ENCODE measurements at regions not wholly inside any gene's neighbourhood (a gene's known extent, or its start where the extent isn't known, plus 50 kb on each side); places are given as distances from the start of the nearest gene placed in this dataset.

GRCh38 chr17:69856946-69857345 lies 218.1 kb upstream of the KCNJ16 start:
- no peak for DNase-seq

GRCh38 chr17:69857412-69857835 lies 217.6 kb upstream of the KCNJ16 start:
- no peak for DNase-seq

- no peak for DNase-seq
These were observed 216.6 kb upstream of the KCNJ16 start for GRCh38 chr17:69858460-69858859.

- no peak for DNase-seq
These were observed 214.8 kb upstream of the KCNJ16 start for GRCh38 chr17:69860142-69860680.

GRCh38 chr17:69864462-69864861 lies 210.6 kb upstream of the KCNJ16 start:
- DNase-seq, result no peak

GRCh38 chr17:69869667-69870066 lies 205.4 kb upstream of the KCNJ16 start:
- no peak for DNase-seq

- DNase-seq, result no peak
These were observed 204.9 kb upstream of the KCNJ16 start for GRCh38 chr17:69870091-69870530.

GRCh38 chr17:69870751-69871199 lies 204.2 kb upstream of the KCNJ16 start:
- DNase-seq, result no peak

GRCh38 chr17:69871318-69871717 lies 203.7 kb upstream of the KCNJ16 start:
- DNase-seq, result no peak

- DNase-seq, result no peak
These were observed 202.3 kb upstream of the KCNJ16 start for GRCh38 chr17:69872675-69873262.

GRCh38 chr17:69874175-69874670 lies 200.8 kb upstream of the KCNJ16 start:
- no peak for DNase-seq

- no peak for DNase-seq
These were observed 198.3 kb upstream of the KCNJ16 start for GRCh38 chr17:69876757-69877156.

GRCh38 chr17:69878661-69879060 lies 196.4 kb upstream of the KCNJ16 start:
- DNase-seq, result no peak

- DNase-seq, result no peak
These were observed 195.4 kb upstream of the KCNJ16 start for GRCh38 chr17:69879576-69879975.

GRCh38 chr17:69880591-69881112 lies 194.4 kb upstream of the KCNJ16 start:
- DNase-seq, result no peak

GRCh38 chr17:69882281-69882680 lies 192.7 kb upstream of the KCNJ16 start:
- no peak for DNase-seq

GRCh38 chr17:69883120-69883519 lies 191.9 kb upstream of the KCNJ16 start:
- DNase-seq, result no peak

- no peak for DNase-seq
These were observed 190.7 kb upstream of the KCNJ16 start for GRCh38 chr17:69884356-69884755.

- no peak for DNase-seq
These were observed 190.2 kb upstream of the KCNJ16 start for GRCh38 chr17:69884846-69885245.

GRCh38 chr17:69898601-69899000 lies 176.4 kb upstream of the KCNJ16 start:
- no peak for DNase-seq

- DNase-seq, result no peak
These were observed 174.9 kb upstream of the KCNJ16 start for GRCh38 chr17:69900101-69900500.

- DNase-seq, result no peak
These were observed 174.2 kb upstream of the KCNJ16 start for GRCh38 chr17:69900829-69901228.

- DNase-seq, result no peak
These were observed 168.7 kb upstream of the KCNJ16 start for GRCh38 chr17:69906306-69906705.

GRCh38 chr17:69907132-69907847 lies 167.7 kb upstream of the KCNJ16 start:
- no peak for DNase-seq

All from CD4-positive, alpha-beta T cell treated with Interleukin-1 beta for 1 hour (primary cell).